RPMI7951 (cell line): ENCODE measurements at regions not wholly inside any gene's neighbourhood (a gene's known extent, or its start where the extent isn't known, plus 50 kb on each side); places are given as distances from the start of the nearest gene placed in this dataset.

Source experiments
- DNase-seq: peaks from one replicate; pipeline ENCODE4 v3.0.0-alpha.2; 2012; ENCODE audit warnings: low read depth

- no peak for DNase-seq
Observed at GRCh38 chr12:64999148-64999425, 122.0 kb downstream of the WIF1 start.
